ENCODE measurements at regions not wholly inside any gene's neighbourhood (a gene's known extent, or its start where the extent isn't known, plus 50 kb on each side); places are given as distances from the start of the nearest gene placed in this dataset.

- ChIA-PET CTCF (no interaction called here), POLR2A (no interaction called here)
These were observed 160.7 kb downstream of the DHX15 start for GRCh38 chr4:24423670-24424069.

- ChIA-PET POLR2A (interaction anchor here (0.5 kb wide), 1 partner anchor 152 kb away, joined by 4 read pairs; no protein-coding TSS in a partner anchor), CTCF (no interaction called here)
These were observed 161.7 kb downstream of the DHX15 start for GRCh38 chr4:24422644-24423043.

GRCh38 chr4:24419181-24420034 is 164.9 kb downstream of the DHX15 start:
- ChIA-PET POLR2A (no interaction called here), CTCF (interaction anchor here (0.9 kb wide), 1 partner anchor 11 kb away, joined by 3 read pairs; no protein-coding TSS in a partner anchor)

GRCh38 chr4:24417206-24417605 is 167.1 kb downstream of the DHX15 start:
- POLR2A ChIA-PET: no interaction called here
- CTCF ChIA-PET: no interaction called here

GRCh38 chr4:24416293-24416692 is 168.1 kb downstream of the DHX15 start:
- ChIA-PET CTCF (no interaction called here), POLR2A (no interaction called here)

GRCh38 chr4:24413311-24413784 is 171.0 kb downstream of the DHX15 start:
- POLR2A ChIA-PET: no interaction called here
- CTCF ChIA-PET: no interaction called here

- CTCF ChIA-PET: no interaction called here
These were observed 172.5 kb downstream of the DHX15 start for GRCh38 chr4:24411806-24412205.

GRCh38 chr4:24411299-24411698 is 173.1 kb downstream of the DHX15 start:
- CTCF ChIA-PET: no interaction called here
- POLR2A ChIA-PET: no interaction called here

More at GRCh38 chr4:24411806-24412205, 172.5 kb downstream of the DHX15 start:
- POLR2A ChIA-PET: no interaction called here

GRCh38 chr4:24408640-24409039 is 175.7 kb downstream of the DHX15 start:
- CTCF ChIA-PET: no interaction called here
- POLR2A ChIA-PET: interaction anchor here (0.6 kb wide), 1 partner anchor 28 kb away, joined by 4 read pairs; no protein-coding TSS in a partner anchor

GRCh38 chr4:24405926-24406325 is 178.4 kb downstream of the DHX15 start:
- POLR2A ChIA-PET: no interaction called here
- CTCF ChIA-PET: no interaction called here

- CTCF ChIA-PET: no interaction called here
- POLR2A ChIA-PET: no interaction called here
These were observed 179.0 kb downstream of the DHX15 start for GRCh38 chr4:24405341-24405740.

GRCh38 chr4:24404281-24404680 is 180.1 kb downstream of the DHX15 start:
- CTCF ChIA-PET: no interaction called here
- POLR2A ChIA-PET: no interaction called here

GRCh38 chr4:24403265-24403664 is 181.1 kb downstream of the DHX15 start:
- CTCF ChIA-PET: no interaction called here
- POLR2A ChIA-PET: no interaction called here

GRCh38 chr4:24400537-24400936 is 183.8 kb downstream of the DHX15 start:
- ChIA-PET POLR2A (no interaction called here), CTCF (no interaction called here)

- ChIA-PET CTCF (no interaction called here), POLR2A (no interaction called here)
These were observed 187.4 kb downstream of the DHX15 start for GRCh38 chr4:24396988-24397387.

GRCh38 chr4:24395937-24396336 is 188.4 kb downstream of the DHX15 start:
- POLR2A ChIA-PET: no interaction called here
- CTCF ChIA-PET: no interaction called here

- ChIA-PET POLR2A (no interaction called here), CTCF (no interaction called here)
These were observed 190.3 kb downstream of the DHX15 start for GRCh38 chr4:24394041-24394440.

GRCh38 chr4:24392613-24393012 is 191.7 kb downstream of the DHX15 start:
- CTCF ChIA-PET: no interaction called here
- POLR2A ChIA-PET: no interaction called here

- ChIA-PET CTCF (no interaction called here), POLR2A (no interaction called here)
These were observed 202.0 kb downstream of the DHX15 start for GRCh38 chr4:24382381-24382780.

GRCh38 chr4:24380957-24381665 is 203.2 kb downstream of the DHX15 start:
- POLR2A ChIA-PET: interaction anchor here (0.6 kb wide), 1 partner anchor 28 kb away, joined by 4 read pairs; no protein-coding TSS in a partner anchor
- CTCF ChIA-PET: interaction anchor here (1.0 kb wide), 1 partner anchor 9 kb away, joined by 3 read pairs; no protein-coding TSS in a partner anchor

- ChIA-PET POLR2A (no interaction called here), CTCF (no interaction called here)
These were observed 210.7 kb downstream of the DHX15 start for GRCh38 chr4:24373704-24374103.

Measured in activated CD8-positive, alpha-beta memory T cell treated with anti-CD3 and anti-CD28 coated beads for 36 hours (primary cell).